GM19463 (cell line): ENCODE measurements at regions not wholly inside any gene's neighbourhood (a gene's known extent, or its start where the extent isn't known, plus 50 kb on each side); places are given as distances from the start of the nearest gene placed in this dataset.

Experiments used
- ATAC-seq: cut with Tn5 transposase; IDR thresholded peaks from one replicate; pipeline ENCODE4 v1.9.1; 2021; ENCODE audit warnings: mild to moderate bottlenecking, moderate library complexity; ENCODE audit not compliant: unreplicated experiment

- ATAC-seq = peak; percentile 58
Measured at GRCh38 chr2:104577143-104577542, 276.8 kb upstream of the POU3F3 start.

GRCh38 chr2:104582471-104582870 is 271.4 kb upstream of the POU3F3 start:
- no peak for ATAC-seq

GRCh38 chr2:104583811-104584210 is 270.1 kb upstream of the POU3F3 start:
- no peak for ATAC-seq

GRCh38 chr2:104584393-104584792 is 269.5 kb upstream of the POU3F3 start:
- ATAC-seq = no peak

GRCh38 chr2:104595576-104595975 is 258.3 kb upstream of the POU3F3 start:
- no peak for ATAC-seq

- no peak for ATAC-seq
Measured at GRCh38 chr2:104597942-104598341, 256.0 kb upstream of the POU3F3 start.

GRCh38 chr2:104598636-104599035 is 255.3 kb upstream of the POU3F3 start:
- no peak for ATAC-seq

GRCh38 chr2:104599787-104600510 is 254.0 kb upstream of the POU3F3 start:
- no peak for ATAC-seq

- no peak for ATAC-seq
Measured at GRCh38 chr2:104606056-104606455, 247.9 kb upstream of the POU3F3 start.

- ATAC-seq = no peak
Measured at GRCh38 chr2:104616856-104617255, 237.1 kb upstream of the POU3F3 start.

- ATAC-seq = no peak
Measured at GRCh38 chr2:104620801-104621200, 233.1 kb upstream of the POU3F3 start.

GRCh38 chr2:104635608-104636007 is 218.3 kb upstream of the POU3F3 start:
- no peak for ATAC-seq

- ATAC-seq = no peak
Measured at GRCh38 chr2:104638190-104638858, 215.6 kb upstream of the POU3F3 start.

- no peak for ATAC-seq
Measured at GRCh38 chr2:104638859-104639202, 215.1 kb upstream of the POU3F3 start.

- no peak for ATAC-seq
Measured at GRCh38 chr2:104641786-104642185, 212.1 kb upstream of the POU3F3 start.

GRCh38 chr2:104648376-104648775 is 205.5 kb upstream of the POU3F3 start:
- ATAC-seq = no peak

GRCh38 chr2:104649866-104650265 is 204.0 kb upstream of the POU3F3 start:
- ATAC-seq = no peak

- no peak for ATAC-seq
Measured at GRCh38 chr2:104650405-104650996, 203.4 kb upstream of the POU3F3 start.

- no peak for ATAC-seq
Measured at GRCh38 chr2:104654811-104655210, 199.1 kb upstream of the POU3F3 start.

- no peak for ATAC-seq
Measured at GRCh38 chr2:104656571-104657163, 197.2 kb upstream of the POU3F3 start.

- no peak for ATAC-seq
Measured at GRCh38 chr2:104658144-104658835, 195.6 kb upstream of the POU3F3 start.
